B cell (primary cell): ENCODE measurements at regions not wholly inside any gene's neighbourhood (a gene's known extent, or its start where the extent isn't known, plus 50 kb on each side); places are given as distances from the start of the nearest gene placed in this dataset.

Source experiments
- ATAC-seq: fragments of 200-7000 bp; cut with Tn5 transposase; one replicate; pipeline ENCODE4 v1.10.0; 2021; ENCODE audit warnings: low read depth, mild to moderate bottlenecking, moderate number of reproducible peaks, moderate library complexity
- CTCF ChIA-PET: fragments of 350-600 bp; sonication (Branson Sonifier 250); formaldehyde crosslinking; loops from one replicate; lab custom pipeline; 2021; ENCODE audit warnings: antibody characterized with exemption, inconsistent platforms; lab: Charles Lee
- POLR2A ChIA-PET: fragments of 350-600 bp; sonication (Branson Sonifier 250); formaldehyde crosslinking; loops from one replicate; lab custom pipeline; 2021; ENCODE audit warnings: antibody characterized with exemption; lab: Charles Lee
- DNase-seq: peaks from one replicate; pipeline ENCODE4 v3.0.0; 2013
- H2AFZ ChIP-seq: 2 replicates; pipeline ENCODE4 v1.6.1; 2012; ENCODE audit warnings: mild to moderate bottlenecking, low read depth, low read length; ENCODE audit not compliant: insufficient read depth, poor library complexity, severe bottlenecking
- H3K27ac ChIP-seq, 2 donors: 1 replicate in 1 of 2; 2 replicates in 1 of 2; pipeline ENCODE4 v1.5.1; 2012 to 2013; ENCODE audit warnings: low read length in 2 of 2, mild to moderate bottlenecking in 2 of 2, moderate library complexity in 1 of 2
- H3K27me3 ChIP-seq, 4 experiments: fragments of 200-600 bp in 1 of 4; sonication (generic) in 1 of 4; replicated peaks in 1 of 4; 1 replicate in 2 of 4; 2 replicates in 2 of 4; pipeline versions ENCODE4 v1.6.1 to v1.7.0; 2013 to 2016; ENCODE audit warnings: low read length in 3 of 4, mild to moderate bottlenecking in 2 of 4, mixed read lengths in 1 of 4, moderate library complexity in 1 of 4; ENCODE audit not compliant: insufficient read depth in 4 of 4, control insufficient read depth in 3 of 4; ENCODE audit errors: control extremely low read depth in 1 of 4
- H3K36me3 ChIP-seq, 2 experiments: replicated peaks in 1 of 2; 1 replicate in 1 of 2; 2 replicates in 1 of 2; pipeline versions ENCODE4 v1.6.1 to v1.7.1; 2013; ENCODE audit warnings: low read length in 1 of 2; ENCODE audit not compliant: insufficient read depth in 2 of 2, control insufficient read depth in 1 of 2; ENCODE audit errors: control extremely low read depth in 1 of 2, extremely low read depth in 1 of 2
- H3K4me1 ChIP-seq, 2 donors: fragments of 200-600 bp in 1 of 2; sonication (generic) in 1 of 2; 1 replicate in 1 of 2; 2 replicates in 1 of 2; pipeline versions ENCODE4 v1.5.1 to v1.6.1; 2013 to 2017; ENCODE audit warnings: low read length in 2 of 2; ENCODE audit not compliant: control insufficient read depth in 2 of 2, insufficient read depth in 2 of 2
- H3K4me2 ChIP-seq: replicated peaks from 2 replicates; pipeline ENCODE3; 2012; ENCODE audit warnings: mild to moderate bottlenecking, low read depth, low read length; ENCODE audit not compliant: poor library complexity, severe bottlenecking
- H3K4me3 ChIP-seq, 5 experiments: fragments of 200-600 bp in 1 of 5; sonication (generic) in 1 of 5; 1 replicate in 3 of 5; 2 replicates in 2 of 5; pipeline versions ENCODE4 v1.5.1 to v1.7.0; 2011 to 2016; ENCODE audit warnings: low read length in 4 of 5, mild to moderate bottlenecking in 4 of 5, low read depth in 2 of 5, control low read depth in 1 of 5, moderate library complexity in 1 of 5; ENCODE audit not compliant: insufficient read depth in 1 of 5; ENCODE audit errors: control extremely low read depth in 1 of 5, extremely low read depth in 1 of 5
- H3K79me2 ChIP-seq: fragments of 200-600 bp; sonication (generic); one replicate; pipeline ENCODE4 v1.6.0; 2016; ENCODE audit warnings: low read length; ENCODE audit not compliant: control insufficient read depth, insufficient read depth
- H3K9ac ChIP-seq: fragments of 200-600 bp; sonication (generic); 2 replicates; pipeline ENCODE4 v1.6.1; 2017; ENCODE audit warnings: mild to moderate bottlenecking, low read length, moderate library complexity
- H3K9me3 ChIP-seq, 3 donors: one replicate each; pipeline versions ENCODE4 v1.6.1 to v1.7.1; 2013; ENCODE audit warnings: low read length in 2 of 3; ENCODE audit not compliant: control insufficient read depth in 2 of 3, insufficient read depth in 1 of 3; ENCODE audit errors: control extremely low read depth in 1 of 3
- H4K20me1 ChIP-seq: 2 replicates; pipeline ENCODE4 v1.6.0; 2012; ENCODE audit warnings: mild to moderate bottlenecking, low read length; ENCODE audit not compliant: insufficient read depth, control insufficient read depth, poor library complexity, severe bottlenecking
- H3K27ac Mint-ChIP-seq: one replicate; pipeline ENCODE4 v1.8.0; 2021; ENCODE audit warnings: mixed read lengths
- H3K27me3 Mint-ChIP-seq: one replicate; pipeline ENCODE4 v1.8.0; 2021; ENCODE audit warnings: mixed read lengths
- H3K4me1 Mint-ChIP-seq: one replicate; pipeline ENCODE4 v1.8.0; 2021; ENCODE audit warnings: mixed read lengths
- H3K4me3 Mint-ChIP-seq: one replicate; pipeline ENCODE4 v1.8.0; 2021; ENCODE audit warnings: mixed read lengths
- H3K9me3 Mint-ChIP-seq: one replicate; pipeline ENCODE4 v1.8.0; 2022; ENCODE audit warnings: mixed read lengths; ENCODE audit not compliant: insufficient read depth
- EZH2 ChIP-seq: IDR thresholded peaks from 2 replicates; pipeline ENCODE4 v1.6.1; 2012; ENCODE audit warnings: borderline replicate concordance, low read depth, mild to moderate bottlenecking, moderate library complexity, low read length; ENCODE audit not compliant: insufficient read depth, poor library complexity, severe bottlenecking
- WGBS: methylation state at CpG from one replicate; pipeline ENCODE4 v1.1.5; 2013; ENCODE audit warnings: missing lambda C conversion rate; ENCODE audit not compliant: insufficient coverage; 5-methylcytosine and 5-hydroxymethylcytosine counted together
- intact Hi-C: fragments of 100-400 bp; cut with micrococcal nuclease; formaldehyde crosslinking; loops from one replicate; pipeline ENCODE4 v1.10.0; 2022
- TF ChIP-seq, protein P1 (sequence below): fragments of 200-600 bp; IDR thresholded peaks from one replicate; pipeline ENCODE4 v1.8.0; 2022; ENCODE audit warnings: antibody characterized with exemption, mild to moderate bottlenecking

DNA sequence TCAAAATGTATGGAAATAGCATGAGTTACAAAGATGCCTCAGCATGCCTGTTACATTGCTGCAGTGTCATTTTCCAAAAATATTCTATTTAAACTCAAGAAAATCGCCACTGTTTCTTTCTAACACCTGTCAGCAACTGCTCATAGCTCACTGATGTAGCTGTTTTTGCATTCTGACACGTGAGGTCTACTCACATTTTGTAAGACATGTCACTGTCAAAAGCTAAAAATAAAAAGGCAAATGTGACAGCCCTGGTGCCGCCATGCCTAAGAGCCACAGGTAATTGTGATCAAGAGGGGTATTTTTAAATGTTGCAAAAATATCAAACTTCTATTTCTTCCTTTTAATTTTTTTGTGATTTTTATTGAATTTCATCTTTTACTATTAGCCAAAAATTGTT, 556.2 kb upstream of the TMPRSS15 start:
- no peaks in the 10 kb centered on the region for H3K4me1 ChIP-seq
- Mint-ChIP-seq H3K4me1 (no peaks in the 10 kb centered on the region), H3K27ac (no peak overlapping the region), H3K27me3 (no peaks in the 10 kb centered on the region), H3K9me3 (no peaks in the 10 kb centered on the region), H3K4me3 (no peak overlapping the region)
- H3K9me3 ChIP-seq, result no peaks in the 10 kb centered on the region
- no peaks in the 10 kb centered on the region for H4K20me1 ChIP-seq
- POLR2A ChIA-PET, result no interaction called here
- DNase-seq (no peak), ATAC-seq (no peak)
- H3K4me2 ChIP-seq, result no peak overlapping the region
- intact Hi-C loops, result no loop called here
- no peaks in the 10 kb centered on the region for H3K79me2 ChIP-seq
- WGBS, result 43% methylated on average over 1 of the region's 3 CpGs
- no peak overlapping the region for H3K4me3 ChIP-seq
- CTCF ChIA-PET, result no interaction called here
- H3K9ac ChIP-seq, result no peak overlapping the region
- no peak overlapping the region for H3K27ac ChIP-seq
- no peak overlapping the region for H2AFZ ChIP-seq
- H3K36me3 ChIP-seq, result no peaks in the 10 kb centered on the region
- H3K27me3 ChIP-seq, result no peaks in the 10 kb centered on the region
- TF ChIP-seq, protein P1, sequence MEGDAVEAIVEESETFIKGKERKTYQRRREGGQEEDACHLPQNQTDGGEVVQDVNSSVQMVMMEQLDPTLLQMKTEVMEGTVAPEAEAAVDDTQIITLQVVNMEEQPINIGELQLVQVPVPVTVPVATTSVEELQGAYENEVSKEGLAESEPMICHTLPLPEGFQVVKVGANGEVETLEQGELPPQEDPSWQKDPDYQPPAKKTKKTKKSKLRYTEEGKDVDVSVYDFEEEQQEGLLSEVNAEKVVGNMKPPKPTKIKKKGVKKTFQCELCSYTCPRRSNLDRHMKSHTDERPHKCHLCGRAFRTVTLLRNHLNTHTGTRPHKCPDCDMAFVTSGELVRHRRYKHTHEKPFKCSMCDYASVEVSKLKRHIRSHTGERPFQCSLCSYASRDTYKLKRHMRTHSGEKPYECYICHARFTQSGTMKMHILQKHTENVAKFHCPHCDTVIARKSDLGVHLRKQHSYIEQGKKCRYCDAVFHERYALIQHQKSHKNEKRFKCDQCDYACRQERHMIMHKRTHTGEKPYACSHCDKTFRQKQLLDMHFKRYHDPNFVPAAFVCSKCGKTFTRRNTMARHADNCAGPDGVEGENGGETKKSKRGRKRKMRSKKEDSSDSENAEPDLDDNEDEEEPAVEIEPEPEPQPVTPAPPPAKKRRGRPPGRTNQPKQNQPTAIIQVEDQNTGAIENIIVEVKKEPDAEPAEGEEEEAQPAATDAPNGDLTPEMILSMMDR, result no peak
- no peak for TF ChIP-seq EZH2

DNA sequence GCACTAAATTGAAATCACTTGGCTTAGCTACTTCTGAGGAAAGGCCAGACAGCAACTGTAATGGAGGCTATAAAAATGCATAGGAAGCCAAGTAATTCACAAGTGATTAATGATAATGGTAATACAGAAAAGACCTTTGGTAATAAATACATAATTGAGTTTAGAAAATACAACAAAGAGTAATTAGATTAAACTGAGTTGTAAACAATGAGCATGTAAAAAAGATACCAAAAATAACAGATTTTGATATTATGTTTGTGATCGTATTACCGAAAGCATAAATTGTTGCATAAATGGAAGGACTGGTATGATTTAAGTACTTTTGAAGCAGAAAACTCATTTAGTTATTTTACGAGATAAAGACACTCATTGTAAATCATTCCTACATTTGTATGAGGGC, 556.7 kb upstream of the TMPRSS15 start:
- Histone ChIP-seq H3K9ac (no peak overlapping the region), H3K4me2 (no peak overlapping the region), H3K4me3 (no peak overlapping the region), H4K20me1 (no peaks in the 10 kb centered on the region), H3K9me3 (no peaks in the 10 kb centered on the region), H3K79me2 (no peaks in the 10 kb centered on the region), H3K4me1 (no peaks in the 10 kb centered on the region), H3K27ac (no peak overlapping the region), H3K27me3 (no peaks in the 10 kb centered on the region), H2AFZ (no peak overlapping the region), H3K36me3 (no peaks in the 10 kb centered on the region)
- no peak for TF ChIP-seq EZH2
- TF ChIP-seq, protein P1, result no peak
- Mint-ChIP-seq H3K27ac (no peak overlapping the region), H3K4me1 (no peaks in the 10 kb centered on the region), H3K9me3 (no peaks in the 10 kb centered on the region), H3K4me3 (no peak overlapping the region), H3K27me3 (no peaks in the 10 kb centered on the region)
- CTCF ChIA-PET, result no interaction called here
- POLR2A ChIA-PET, result no interaction called here
- ATAC-seq, result no peak
- whole genome bisulfite sequencing, result no CpG with 5 or more reads among the region's 3 CpGs
- intact Hi-C loops, result no loop called here
- DNase-seq, result no peak
